A549 (cell line): ENCODE measurements at regions not wholly inside any gene's neighbourhood (a gene's known extent, or its start where the extent isn't known, plus 50 kb on each side); places are given as distances from the start of the nearest gene placed in this dataset.

ENCODE experiments used
- ATAC-seq, 2 experiments: fragments of 200-7000 bp in 1 of 2; fragments of >200 bp in 1 of 2; cut with Nextera tagmentation in 1 of 2; cut with Tn5 transposase in 1 of 2; 3 replicates each; pipeline versions ENCODE4 v1.8.0 to v1.9.1; 2018 to 2020; ENCODE audit warnings: mild to moderate bottlenecking in 1 of 2, moderate library complexity in 1 of 2
- CTCF ChIA-PET: fragments of 300-600 bp; sonication (Branson Sonifier 250); formaldehyde crosslinking; extraction: SDS; loops from one replicate; lab custom pipeline; 2021; ENCODE audit warnings: antibody characterized with exemption, inconsistent platforms; lab: Yijun Ruan, JAX
- POLR2A ChIA-PET: fragments of 350-600 bp; formaldehyde crosslinking; extraction: SDS; loops from one replicate; lab custom pipeline; 2021; ENCODE audit warnings: antibody characterized with exemption, inconsistent platforms; lab: Yijun Ruan, JAX
- DNase-seq, 2 experiments: peaks; one replicate each; pipeline versions ENCODE4 v3.0.0 to v3.0.0-alpha.2; 2011 to 2016; ENCODE audit warnings: low read depth in 1 of 2, low spot score in 1 of 2
- FAIRE-seq: peaks from 2 replicates; lab custom pipeline; 2011; peaks lifted over from hg19 to GRCh38; lab: Jason Lieb, UNC
- H3K27ac ChIP-seq, 2 experiments: fragments of >200 bp; sonication (Bioruptor Twin); formaldehyde crosslinking; 3 replicates each; pipeline ENCODE4 v1.5.1; 2016 to 2017
- H3K4me1 ChIP-seq: fragments of >200 bp; sonication (Bioruptor Twin); formaldehyde crosslinking; 3 replicates; pipeline ENCODE4 v1.6.1; 2016
- H3K4me2 ChIP-seq: fragments of >200 bp; sonication (Bioruptor Twin); formaldehyde crosslinking; 3 replicates; pipeline ENCODE4 v1.6.1; 2016
- H3K4me3 ChIP-seq: fragments of >200 bp; sonication (Bioruptor Twin); formaldehyde crosslinking; 3 replicates; pipeline ENCODE4 v1.5.1; 2016
- H3K9me3 ChIP-seq: fragments of >200 bp; sonication (Bioruptor Twin); formaldehyde crosslinking; 3 replicates; pipeline ENCODE4 v1.6.1; 2016
- CBX2 ChIP-seq: fragments of 200-600 bp; sonication (generic); IDR thresholded peaks from 2 replicates; pipeline ENCODE4 v1.6.1; 2016; ENCODE audit warnings: low read depth, mild to moderate bottlenecking, borderline replicate concordance
- CBX8 ChIP-seq: fragments of 200-600 bp; sonication (generic); IDR thresholded peaks from 2 replicates; pipeline ENCODE4 v1.6.1; 2016
- CHD2 ChIP-seq: fragments of 150-350 bp; IDR thresholded peaks from 2 replicates; pipeline ENCODE4 v1.6.1; 2014; ENCODE audit warnings: low read length; ENCODE audit not compliant: partially characterized antibody
- EHF ChIP-seq: fragments of 250-450 bp; sonication (Bioruptor Pico); IDR thresholded peaks from 2 replicates; pipeline ENCODE4 v1.5.0; 2020; ENCODE audit warnings: mild to moderate bottlenecking
- EP300 ChIP-seq, 2 experiments: fragments of >200 bp; sonication (Bioruptor Twin); formaldehyde crosslinking; IDR thresholded peaks; 2 replicates in 1 of 2; 3 replicates in 1 of 2; pipeline ENCODE4 v1.6.1; 2016 to 2017
- FOSB ChIP-seq: fragments of 250-450 bp; sonication (Bioruptor Pico); IDR thresholded peaks from 2 replicates; pipeline ENCODE4 v1.5.0; 2020; ENCODE audit warnings: mild to moderate bottlenecking, moderate library complexity
- FOSL2 ChIP-seq, 2 experiments: fragments of 450-650 bp in 1 of 2; fragments of >200 bp in 1 of 2; sonication (Bioruptor Twin) in 1 of 2; formaldehyde crosslinking; IDR thresholded peaks; 2 replicates each; pipeline versions ENCODE4 v1.5.0 to v1.6.1; 2016 to 2020; ENCODE audit warnings: mild to moderate bottlenecking in 1 of 2, moderate library complexity in 1 of 2
- HDAC2 ChIP-seq: fragments of 200-600 bp; sonication (generic); IDR thresholded peaks from 2 replicates; pipeline ENCODE4 v1.6.1; 2016
- HEYL ChIP-seq: fragments of 250-450 bp; sonication (Bioruptor Pico); IDR thresholded peaks from 2 replicates; pipeline ENCODE4 v1.8.0; 2021; ENCODE audit warnings: mild to moderate bottlenecking, moderate library complexity
- HOXA7 ChIP-seq: fragments of 250-450 bp; sonication (Bioruptor Pico); IDR thresholded peaks from 2 replicates; pipeline ENCODE4 v1.5.0; 2020; ENCODE audit warnings: mild to moderate bottlenecking, moderate library complexity
- MAFK ChIP-seq: fragments of 450-650 bp; IDR thresholded peaks from 2 replicates; pipeline ENCODE4 v1.6.1; 2014; ENCODE audit not compliant: partially characterized antibody
- MAX ChIP-seq: IDR thresholded peaks from 2 replicates; pipeline ENCODE4 v1.6.1; 2012
- MAZ ChIP-seq: fragments of 150-350 bp; IDR thresholded peaks from 2 replicates; pipeline ENCODE4 v1.6.1; 2014; ENCODE audit warnings: antibody characterized with exemption, low read depth, low read length, borderline replicate concordance
- MYC ChIP-seq: IDR thresholded peaks from 2 replicates; pipeline ENCODE4 v1.6.1; 2012; ENCODE audit warnings: mild to moderate bottlenecking, inconsistent platforms, low read length, improper control_type of control experiment, borderline replicate concordance
- NR3C1 ChIP-seq: fragments of >200 bp; sonication (Bioruptor Twin); formaldehyde crosslinking; IDR thresholded peaks from 3 replicates; pipeline ENCODE4 v1.6.1; 2017
- POLR2AphosphoS2 ChIP-seq: conservative IDR thresholded peaks from 2 replicates; pipeline ENCODE4 v1.6.1; 2012; ENCODE audit warnings: low read length, improper control_type of control experiment, inconsistent platforms
- SREBF2 ChIP-seq: fragments of 450-650 bp; IDR thresholded peaks from 2 replicates; pipeline ENCODE4 v1.6.1; 2014; ENCODE audit warnings: mild to moderate bottlenecking, moderate library complexity
- TP53 ChIP-seq: fragments of 250-450 bp; sonication (Bioruptor Pico); IDR thresholded peaks from 2 replicates; pipeline ENCODE4 v1.5.0; 2021; ENCODE audit warnings: mild to moderate bottlenecking, moderate library complexity
- USF2 ChIP-seq: fragments of 450-650 bp; IDR thresholded peaks from 2 replicates; pipeline ENCODE4 v1.6.1; 2014; ENCODE audit warnings: antibody characterized with exemption
- ZFP36 ChIP-seq: fragments of 450-650 bp; IDR thresholded peaks from 2 replicates; pipeline ENCODE4 v1.6.1; 2014; ENCODE audit warnings: borderline replicate concordance; ENCODE audit not compliant: partially characterized antibody
- ZNF302 ChIP-seq: fragments of 250-450 bp; sonication (Bioruptor Pico); IDR thresholded peaks from 2 replicates; pipeline ENCODE4 v1.9.0; 2021; ENCODE audit warnings: inconsistent platforms, mild to moderate bottlenecking, moderate library complexity
- WGBS: methylation state at CpG from one replicate; pipeline ENCODE4 v1.1.6; 2017; ENCODE audit errors: missing lambda C conversion rate; 5-methylcytosine and 5-hydroxymethylcytosine counted together
- TF ChIP-seq, protein P1 (sequence below): fragments of 150-350 bp; IDR thresholded peaks from 2 replicates; pipeline ENCODE4 v1.6.1; 2014; ENCODE audit warnings: low read depth, mild to moderate bottlenecking, low read length
- TF ChIP-seq, protein P2 (sequence below): fragments of 250-450 bp; sonication (Bioruptor Pico); IDR thresholded peaks from 2 replicates; pipeline ENCODE4 v1.5.0; 2020; ENCODE audit warnings: low read depth, mild to moderate bottlenecking, moderate library complexity
- TF ChIP-seq, protein P3 (sequence below): fragments of >200 bp; sonication (Bioruptor Twin); formaldehyde crosslinking; IDR thresholded peaks from 2 replicates; pipeline ENCODE4 v1.6.1; 2016

GRCh38 chr7:46015107-46015868 is 94.2 kb upstream of the IGFBP3 start:
- CTCF ChIA-PET: no interaction called here
- WGBS: 86% methylated on average over 12 of the region's 13 CpGs
- no peak for FAIRE-seq

GRCh38 chr7:46011501-46011900 is 90.4 kb upstream of the IGFBP3 start:
- DNase-seq (no peak), ATAC-seq (no peak), FAIRE-seq (no peak)
- ChIA-PET POLR2A (no interaction called here), CTCF (interaction anchor here (0.5 to 1.2 kb wide), 4 partner anchors 87 to 277 kb away, joined by 3 read pairs; partner anchors contain the start of gene IGFBP3)
- no peak overlapping the region for H3K27ac ChIP-seq
- H3K4me1 ChIP-seq: no peaks in the 10 kb centered on the region
- no peak overlapping the region for H3K4me2 ChIP-seq
- WGBS: 65% methylated on average over 1 of the region's 1 CpG
- TF ChIP-seq CHD2 (no peak), USF2 (no peak), CBX2 (no peak), NR3C1 (no peak), MAFK (no peak), FOSL2 (IDR thresholded peaks at IDR 0.05) (no peak), FOSL2 (CRISPR knock-in tag; IDR thresholded peaks at IDR 0.05) (no peak), MAX (no peak), CBX8 (no peak), TP53 (no peak), HOXA7 (CRISPR knock-in tag) (no peak), ZNF302 (CRISPR knock-in tag) (no peak), MYC (no peak)
- TF ChIP-seq, protein P1, sequence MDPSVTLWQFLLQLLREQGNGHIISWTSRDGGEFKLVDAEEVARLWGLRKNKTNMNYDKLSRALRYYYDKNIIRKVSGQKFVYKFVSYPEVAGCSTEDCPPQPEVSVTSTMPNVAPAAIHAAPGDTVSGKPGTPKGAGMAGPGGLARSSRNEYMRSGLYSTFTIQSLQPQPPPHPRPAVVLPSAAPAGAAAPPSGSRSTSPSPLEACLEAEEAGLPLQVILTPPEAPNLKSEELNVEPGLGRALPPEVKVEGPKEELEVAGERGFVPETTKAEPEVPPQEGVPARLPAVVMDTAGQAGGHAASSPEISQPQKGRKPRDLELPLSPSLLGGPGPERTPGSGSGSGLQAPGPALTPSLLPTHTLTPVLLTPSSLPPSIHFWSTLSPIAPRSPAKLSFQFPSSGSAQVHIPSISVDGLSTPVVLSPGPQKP: no peak
- TF ChIP-seq, protein P2, sequence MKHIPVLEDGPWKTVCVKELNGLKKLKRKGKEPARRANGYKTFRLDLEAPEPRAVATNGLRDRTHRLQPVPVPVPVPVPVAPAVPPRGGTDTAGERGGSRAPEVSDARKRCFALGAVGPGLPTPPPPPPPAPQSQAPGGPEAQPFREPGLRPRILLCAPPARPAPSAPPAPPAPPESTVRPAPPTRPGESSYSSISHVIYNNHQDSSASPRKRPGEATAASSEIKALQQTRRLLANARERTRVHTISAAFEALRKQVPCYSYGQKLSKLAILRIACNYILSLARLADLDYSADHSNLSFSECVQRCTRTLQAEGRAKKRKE: no peak
- TF ChIP-seq, protein P3, sequence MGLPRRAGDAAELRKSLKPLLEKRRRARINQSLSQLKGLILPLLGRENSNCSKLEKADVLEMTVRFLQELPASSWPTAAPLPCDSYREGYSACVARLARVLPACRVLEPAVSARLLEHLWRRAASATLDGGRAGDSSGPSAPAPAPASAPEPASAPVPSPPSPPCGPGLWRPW: no peak
- no peak overlapping the region for H3K4me3 ChIP-seq
- no peaks in the 10 kb centered on the region; the same call in 2 of the 3 replicates for H3K9me3 ChIP-seq

More at GRCh38 chr7:46015107-46015868, 94.2 kb upstream of the IGFBP3 start:
- POLR2A ChIA-PET: no interaction called here
- Histone ChIP-seq H3K4me2 (no peak overlapping the region), H3K27ac (no peak overlapping the region), H3K4me3 (no peak overlapping the region), H3K4me1 (no peaks in the 10 kb centered on the region), H3K9me3 (no peaks in the 10 kb centered on the region)
- ATAC-seq (no peak), DNase-seq (no peak)
- no peak for TF ChIP-seq HEYL (CRISPR knock-in tag)
- no peak for TF ChIP-seq SREBF2
- no peak for TF ChIP-seq ZFP36
- TF ChIP-seq, protein P1: no peak
- TF ChIP-seq MAZ: no peak
- no peak for TF ChIP-seq HDAC2
- TF ChIP-seq EP300 (IDR thresholded peaks at IDR 0.05): no peak
- TF ChIP-seq MYC: no peak
- no peak for TF ChIP-seq EHF (CRISPR knock-in tag)
- TF ChIP-seq FOSB (CRISPR knock-in tag): no peak
- TF ChIP-seq CHD2: no peak
- no peak for TF ChIP-seq POLR2AphosphoS2
